NCI-H1092 treated with DMSO at 0.1 percent for 48 hours (cell line): ENCODE measurements at regions not wholly inside any gene's neighbourhood (a gene's known extent, or its start where the extent isn't known, plus 50 kb on each side); places are given as distances from the start of the nearest gene placed in this dataset.
A peak's percentile ranks its signal among the peaks of the same experiment; 100 is the strongest.

Experiments
- DNase-seq: peaks from one replicate; lab custom pipeline; 2025; lab: John Stamatoyannopoulos, UW

DNA sequence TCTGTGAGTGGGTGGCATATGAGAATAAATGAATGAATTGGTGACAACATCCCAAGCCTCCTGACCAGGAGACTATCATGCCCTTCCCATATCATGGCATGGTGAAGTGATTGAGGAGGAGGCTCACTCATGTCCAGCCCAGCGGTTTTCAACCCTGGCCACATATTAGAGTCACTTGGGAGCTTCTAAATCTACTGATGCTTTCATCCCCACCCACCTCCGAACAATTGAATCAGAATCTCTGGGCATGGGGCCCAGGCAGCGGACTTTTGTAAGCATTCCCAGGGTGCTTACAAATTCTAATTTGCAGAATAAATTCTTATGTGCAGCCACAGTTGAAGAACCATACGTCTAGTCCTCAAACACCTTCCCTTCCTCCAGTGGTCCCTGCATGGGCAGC is 81.7 kb upstream of the SEC11C start:
- no peak for DNase-seq

DNA sequence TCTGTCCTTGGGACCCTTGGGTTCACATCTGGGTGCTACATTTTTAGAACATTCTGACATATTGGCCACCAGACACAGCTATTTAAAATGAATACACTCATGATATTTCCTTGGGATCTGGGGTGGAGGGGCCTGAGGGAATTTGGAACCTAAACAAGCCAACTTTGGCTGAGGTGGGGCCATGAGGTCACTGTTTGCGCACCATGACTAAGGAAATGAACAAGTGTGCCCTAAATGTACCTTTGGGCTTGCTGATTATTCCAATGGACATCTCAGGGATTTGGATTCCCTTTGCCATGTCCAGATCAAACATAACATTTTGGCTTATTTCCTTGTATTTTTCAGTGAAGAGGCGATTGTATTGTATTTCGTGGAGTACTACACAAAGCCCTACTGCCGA is 80.5 kb upstream of the SEC11C start:
- no peak for DNase-seq

DNA sequence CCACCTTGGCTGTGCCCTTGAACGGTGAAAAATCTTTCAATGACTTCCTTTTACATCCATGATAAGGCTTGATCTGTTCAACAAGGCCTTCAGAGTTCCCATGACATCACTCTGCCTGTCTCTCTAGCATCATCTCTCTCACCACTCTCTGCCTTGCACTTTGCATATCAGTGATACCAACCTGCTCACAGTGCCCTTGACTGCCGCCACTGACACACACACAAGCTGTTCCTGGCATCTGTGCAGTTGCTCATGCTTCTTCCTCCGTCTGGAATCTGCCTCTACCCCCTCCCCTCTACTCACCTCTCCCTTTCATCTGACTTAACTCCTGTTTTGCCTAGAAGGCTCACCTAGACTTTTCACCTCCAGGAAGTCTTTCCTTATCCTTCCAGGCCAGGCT is 79.1 kb upstream of the SEC11C start:
- DNase-seq, result no peak

DNA sequence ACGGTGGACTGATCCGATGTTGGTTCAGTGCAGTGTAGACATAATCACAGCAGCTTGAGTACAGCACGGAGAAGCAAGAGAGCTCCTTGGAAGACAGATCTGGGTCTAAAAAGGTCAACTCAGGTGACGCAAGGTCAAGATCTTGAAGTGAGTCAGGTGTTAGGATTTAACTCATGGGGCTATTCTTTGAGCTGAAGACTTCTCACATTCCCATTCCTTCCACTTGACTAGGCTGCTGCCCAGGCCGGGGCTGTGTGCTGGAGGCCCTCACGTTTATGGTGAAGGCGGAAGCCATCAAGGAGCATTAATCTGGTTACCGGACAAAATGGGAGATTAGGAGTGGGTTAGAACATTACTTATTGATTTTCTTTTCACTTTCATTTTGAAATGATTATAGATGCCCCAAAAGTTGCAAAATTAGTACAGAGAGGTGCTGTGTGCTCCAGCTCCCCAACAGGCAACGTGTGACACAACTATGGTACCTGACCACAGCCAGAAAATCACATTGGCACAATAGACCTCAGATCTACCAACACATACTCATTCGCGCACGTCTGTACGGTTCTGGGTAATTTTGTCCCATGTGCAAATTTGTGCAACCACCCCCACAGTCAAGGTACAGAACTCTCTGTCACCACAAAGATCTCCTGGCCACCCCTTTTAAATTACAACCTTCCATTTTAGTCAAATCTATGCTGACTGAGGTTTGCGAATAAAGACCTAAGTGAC is 77.6 kb upstream of the SEC11C start:
- no peak for DNase-seq

DNA sequence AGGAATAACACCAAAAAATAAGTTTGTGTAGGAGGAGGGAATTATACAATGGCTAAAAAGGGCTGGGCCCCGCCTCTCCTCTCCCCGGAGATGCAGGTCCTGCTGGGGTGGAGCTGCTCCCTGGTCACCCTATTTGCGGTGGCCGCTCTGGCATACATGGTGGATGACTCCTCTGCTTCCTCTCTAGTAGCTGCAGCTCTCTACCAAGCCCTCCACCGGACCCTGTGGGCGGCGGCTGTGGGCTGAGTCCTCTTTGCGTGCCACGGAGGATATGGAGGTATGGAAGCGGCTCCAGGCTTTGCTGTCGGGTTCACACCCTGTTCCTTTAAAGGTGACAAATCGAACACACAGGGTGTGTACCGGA is 77.1 kb upstream of the SEC11C start:
- DNase-seq, result no peak

DNA sequence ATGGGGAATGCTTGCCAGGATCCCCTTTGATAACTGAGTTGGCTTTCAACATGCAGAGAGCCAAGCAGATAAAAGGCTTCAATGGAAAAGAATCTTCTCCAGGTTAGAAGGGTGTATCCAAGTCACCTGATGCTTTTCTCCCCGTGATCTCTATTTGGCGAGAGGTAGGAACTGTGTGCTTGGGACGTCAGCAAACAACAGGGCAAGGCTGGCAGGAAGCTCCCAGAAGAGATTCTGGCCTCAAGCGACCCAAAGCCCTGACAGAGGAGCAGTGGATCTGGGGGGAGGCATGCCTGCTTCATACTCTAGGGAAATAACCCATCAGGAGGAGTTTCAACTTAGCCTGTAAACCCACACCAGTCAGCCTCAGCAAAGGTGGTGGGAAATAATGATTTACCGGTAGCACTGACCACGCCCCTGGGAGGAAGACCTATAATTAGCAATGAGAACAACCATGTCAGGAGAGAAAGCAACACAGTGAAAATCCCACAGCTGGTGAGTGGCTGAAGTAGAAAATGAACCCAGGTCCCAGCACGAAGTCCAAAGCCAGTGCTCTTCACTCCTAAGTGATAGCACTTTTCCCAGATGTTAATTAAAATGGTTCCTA is 76.3 kb upstream of the SEC11C start:
- no peak for DNase-seq

DNA sequence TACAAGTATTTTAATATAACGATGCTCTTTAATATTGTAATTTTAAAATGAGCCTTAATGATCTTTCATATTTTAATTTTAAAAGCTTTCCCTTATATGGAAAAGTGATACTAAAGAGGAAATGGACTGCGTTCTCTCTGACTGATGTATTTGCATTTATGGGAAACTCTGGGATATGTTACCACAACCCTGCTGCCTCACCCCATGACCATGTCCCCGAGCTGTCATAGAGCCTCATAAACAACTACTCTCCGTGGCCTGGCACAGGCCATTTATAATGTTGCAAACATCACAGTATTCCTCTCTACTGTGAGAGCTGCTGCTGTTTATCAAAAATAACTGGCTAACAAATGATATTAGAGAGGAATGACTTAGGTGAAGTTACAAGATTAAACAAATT is 75.8 kb upstream of the SEC11C start:
- no peak for DNase-seq

DNA sequence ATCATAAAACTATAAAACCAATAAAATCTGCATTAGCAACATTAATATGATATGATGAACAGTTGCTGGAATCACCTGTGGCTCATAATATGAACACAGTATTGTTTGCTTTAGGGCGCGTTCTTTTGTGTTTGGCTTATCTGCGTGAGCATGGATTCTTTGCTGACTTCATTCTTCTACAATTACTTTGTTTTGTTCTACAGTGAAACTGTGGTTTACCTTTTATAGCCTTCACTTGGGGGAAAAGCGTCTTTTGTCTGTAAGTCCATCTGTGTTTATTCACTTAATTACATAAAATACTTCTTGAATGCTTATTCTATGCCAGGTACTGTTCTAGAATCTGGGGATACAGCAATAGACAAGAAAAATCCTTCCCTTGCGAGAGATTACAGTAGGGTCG is 74.0 kb upstream of the SEC11C start:
- DNase-seq, result no peak

DNA sequence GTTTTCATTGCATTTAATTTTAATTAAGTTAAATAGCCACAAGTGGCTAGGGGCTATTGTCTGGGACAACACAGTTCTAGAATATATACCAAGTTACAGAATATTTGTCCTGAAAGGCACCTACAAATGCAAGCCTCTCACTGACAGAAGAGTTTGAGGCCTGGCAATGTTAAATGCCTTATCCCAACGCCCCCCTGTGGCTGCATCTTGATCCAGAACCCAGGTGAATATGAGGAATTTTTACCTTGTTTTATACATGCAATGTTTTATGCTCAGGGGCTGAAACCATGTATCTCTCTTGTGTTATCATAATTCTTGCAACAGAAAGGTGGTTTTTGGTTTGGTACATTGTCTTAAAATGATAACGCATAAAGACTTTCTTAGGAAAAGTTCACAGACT is 71.8 kb upstream of the SEC11C start:
- no peak for DNase-seq

DNA sequence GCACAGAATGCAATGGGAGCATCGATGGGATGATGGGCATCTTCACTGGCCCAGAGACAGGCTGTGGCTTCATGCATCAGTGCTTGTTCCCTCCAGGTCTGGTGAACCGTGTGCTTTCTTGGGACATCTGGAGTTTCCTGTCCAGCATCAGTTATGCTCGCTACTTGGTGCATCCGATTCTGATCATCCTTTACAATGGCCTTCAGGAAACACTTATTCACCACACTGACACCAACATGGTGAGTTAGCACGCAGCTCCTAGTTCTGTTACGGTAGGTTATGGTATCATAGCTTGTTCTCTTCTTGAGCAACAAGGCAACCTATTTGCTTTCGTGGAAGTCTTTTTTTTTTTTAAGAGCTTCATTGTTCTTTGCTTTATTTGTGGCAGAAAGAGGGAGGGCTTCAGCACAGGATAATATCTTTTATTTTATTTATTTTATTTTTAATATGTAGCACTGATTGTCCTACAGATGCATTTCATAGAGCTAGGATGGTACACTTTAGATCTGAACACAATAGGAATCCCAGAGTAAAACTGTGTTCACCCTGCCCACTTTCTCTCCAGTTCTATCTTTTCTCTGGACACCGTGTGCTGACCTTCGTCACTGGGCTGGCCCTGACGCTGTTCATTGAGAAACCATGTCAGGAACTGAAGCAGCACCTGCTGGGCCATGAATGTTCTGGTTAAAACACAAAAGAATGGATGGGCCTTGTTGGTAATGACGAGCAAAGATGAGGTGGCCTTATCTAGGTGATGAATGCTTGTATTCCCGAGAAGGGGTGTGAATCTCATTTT is 71.2 kb upstream of the SEC11C start:
- no peak for DNase-seq

DNA sequence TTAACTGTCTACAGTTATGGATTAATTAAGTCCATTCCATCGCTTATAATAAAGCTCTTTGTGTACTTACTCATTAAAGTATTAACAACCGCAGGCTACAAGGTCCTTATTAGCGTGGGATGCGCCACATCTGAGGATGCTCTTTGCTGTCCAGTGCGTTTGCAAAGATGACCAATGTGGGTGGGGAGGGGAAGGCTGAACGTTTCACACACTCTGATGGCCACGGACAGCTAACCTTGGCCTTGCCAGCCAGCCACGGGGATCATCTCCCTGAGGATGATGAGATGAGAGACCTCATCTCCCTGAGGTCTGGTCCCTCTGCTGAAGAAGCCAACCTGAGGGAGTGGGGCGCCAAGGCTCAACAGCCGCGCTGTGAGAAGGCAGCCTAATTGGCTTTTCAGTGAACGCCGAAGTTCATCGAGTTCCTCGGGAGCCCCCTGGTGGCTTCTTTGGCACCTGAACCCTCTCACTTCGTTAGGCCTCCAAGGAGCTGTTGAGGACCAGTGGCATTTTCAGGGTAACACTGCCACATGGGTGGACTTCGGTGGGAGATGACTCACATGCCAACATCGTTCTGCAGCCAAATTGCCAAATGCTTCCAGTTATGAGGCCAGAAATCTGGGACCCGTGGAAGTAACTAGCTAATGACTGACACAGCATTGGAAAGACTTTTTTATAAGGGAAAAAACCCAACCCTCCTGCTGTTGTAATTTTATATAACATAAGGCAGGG is 69.3 kb upstream of the SEC11C start:
- DNase-seq, result peak; percentile 43

DNA sequence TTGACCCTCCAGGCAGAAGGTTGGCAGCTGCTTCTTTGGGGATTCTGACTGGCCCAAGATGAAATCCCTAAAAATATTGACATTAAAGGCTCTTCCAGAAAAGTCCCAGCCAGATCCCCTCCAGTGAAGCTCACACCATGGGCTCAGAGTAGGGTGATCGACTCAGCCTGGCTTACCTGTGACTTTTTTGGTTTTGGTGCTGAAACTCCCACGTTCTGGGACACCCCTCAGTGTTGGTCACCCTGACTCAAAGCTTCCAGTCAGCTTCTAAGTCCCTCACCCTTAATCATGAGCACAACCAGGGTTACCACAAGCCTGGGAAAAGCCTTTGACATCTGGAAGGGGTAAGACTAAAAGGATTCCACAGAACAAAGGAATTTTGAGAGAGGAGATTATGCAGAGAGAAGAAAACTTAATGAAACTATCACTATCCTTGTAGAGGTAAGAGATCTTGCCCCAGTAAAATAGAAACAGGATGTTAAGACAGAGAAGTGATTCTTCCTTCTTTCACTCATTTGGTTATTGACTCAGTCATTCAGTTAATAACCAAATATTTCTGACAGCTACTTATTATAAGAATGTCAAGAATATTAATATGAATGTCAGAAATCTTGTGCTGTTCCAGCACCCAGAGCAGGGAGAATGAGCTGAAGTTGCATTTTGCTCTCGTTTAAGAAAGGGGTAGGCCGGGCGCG is 66.8 kb upstream of the SEC11C start:
- DNase-seq, result no peak

DNA sequence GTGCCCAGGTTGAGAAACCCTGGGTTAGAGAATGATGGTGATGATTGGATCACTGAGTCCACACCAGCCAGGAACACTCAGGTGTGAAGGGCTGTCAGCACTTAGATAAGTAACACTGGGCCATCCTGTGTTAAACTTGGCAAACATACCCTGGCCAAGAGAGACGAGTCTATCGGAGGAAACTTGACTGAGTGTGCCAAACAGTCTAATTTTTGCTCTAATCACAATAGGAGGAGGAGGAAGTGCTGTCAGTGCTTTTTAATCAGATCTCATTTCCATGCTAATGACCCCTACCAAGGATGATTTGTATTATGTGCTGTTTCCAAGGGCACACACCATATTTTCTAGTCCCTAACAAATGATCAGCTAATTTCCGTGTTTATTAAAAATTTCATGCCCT is 63.8 kb upstream of the SEC11C start:
- no peak for DNase-seq

DNA sequence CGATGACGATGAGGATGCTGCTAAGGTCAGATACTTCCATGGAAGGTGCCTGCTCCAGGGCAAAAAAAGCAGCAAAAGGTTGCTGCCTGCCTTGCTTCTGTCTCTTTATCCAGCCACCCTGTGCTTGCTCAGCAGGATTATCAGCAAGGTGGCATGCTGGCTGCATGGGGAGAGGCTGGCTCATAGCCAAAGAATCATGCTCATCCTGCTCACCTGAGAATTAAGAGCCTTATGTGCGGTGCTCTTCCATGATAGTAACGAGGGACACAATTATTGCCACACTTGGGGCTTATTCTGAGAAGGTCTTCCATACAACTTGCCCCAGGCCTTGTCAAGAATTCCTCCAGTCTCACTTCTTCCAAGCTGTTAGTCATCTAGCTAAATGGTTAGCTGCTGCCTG is 60.4 kb upstream of the SEC11C start:
- DNase-seq, result peak; percentile 60

DNA sequence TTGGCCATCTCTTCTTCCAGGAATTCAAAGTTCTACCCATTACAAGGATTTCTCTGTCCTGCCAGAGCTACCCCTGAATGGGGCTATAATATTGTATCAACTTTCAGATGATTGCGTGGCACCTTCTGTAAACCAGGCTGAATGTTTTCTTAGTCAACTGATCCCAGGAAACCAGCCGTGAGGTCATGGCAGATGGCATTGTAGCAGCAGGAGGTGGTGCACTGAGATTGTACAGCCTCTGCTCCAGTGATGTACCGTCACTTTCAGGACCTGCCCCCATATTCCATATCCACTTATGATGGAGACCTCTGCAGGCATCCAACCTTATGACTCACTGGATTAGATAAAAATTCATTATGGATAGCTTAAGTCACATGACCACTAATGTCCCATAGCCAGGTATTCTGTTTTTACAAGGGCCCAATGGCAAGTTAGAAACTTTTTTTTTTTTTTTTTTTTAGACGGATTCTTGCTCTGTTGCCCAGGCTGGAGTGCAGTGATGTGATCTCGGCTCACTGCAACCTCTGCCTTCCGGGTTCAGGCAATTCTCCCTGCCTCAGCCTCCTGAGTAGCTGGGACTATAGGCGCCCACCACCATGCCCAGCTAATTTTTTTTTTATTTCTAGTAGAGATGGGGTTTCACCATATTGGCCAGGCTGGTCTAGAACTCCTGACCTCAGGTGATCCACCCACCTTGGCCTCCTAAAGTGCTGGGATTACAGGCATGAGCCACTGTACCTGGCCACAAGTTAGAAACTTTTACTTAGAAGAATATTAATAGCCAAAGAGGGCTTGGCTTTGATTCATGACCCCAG is 59.8 kb upstream of the SEC11C start:
- peak; percentile 83 for DNase-seq

DNA sequence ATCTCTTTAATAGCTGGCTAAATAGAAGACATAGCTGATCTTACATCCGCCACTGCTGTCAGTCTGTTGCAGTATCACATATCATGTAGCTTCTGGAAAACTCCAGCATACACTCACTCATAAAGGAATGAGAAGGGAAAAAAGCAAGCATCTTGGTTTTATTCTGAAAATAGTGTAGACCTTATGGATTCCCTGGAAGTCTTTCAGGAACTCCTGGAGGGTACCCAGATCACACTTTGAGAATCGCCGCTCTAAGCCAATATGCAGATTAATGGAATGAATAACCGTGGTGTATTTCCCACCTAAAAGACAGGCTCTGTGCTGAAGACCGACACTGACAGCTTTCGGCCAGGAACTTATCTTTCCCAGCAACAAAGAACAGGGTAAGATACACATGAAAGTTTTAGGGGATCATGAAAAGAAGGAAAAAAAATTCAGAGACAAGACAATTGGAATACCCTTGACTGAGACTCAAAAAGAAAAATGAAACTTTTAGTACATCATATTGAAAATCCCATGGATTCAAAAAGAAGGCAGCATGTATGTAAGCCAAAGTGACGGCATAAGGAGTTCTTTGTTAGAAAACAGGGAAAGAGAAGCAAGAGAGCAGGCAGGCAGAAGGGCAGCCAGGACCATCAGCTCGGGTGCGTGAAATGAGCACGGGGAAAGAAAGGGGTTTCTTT is 56.4 kb upstream of the SEC11C start:
- DNase-seq, result no peak

DNA sequence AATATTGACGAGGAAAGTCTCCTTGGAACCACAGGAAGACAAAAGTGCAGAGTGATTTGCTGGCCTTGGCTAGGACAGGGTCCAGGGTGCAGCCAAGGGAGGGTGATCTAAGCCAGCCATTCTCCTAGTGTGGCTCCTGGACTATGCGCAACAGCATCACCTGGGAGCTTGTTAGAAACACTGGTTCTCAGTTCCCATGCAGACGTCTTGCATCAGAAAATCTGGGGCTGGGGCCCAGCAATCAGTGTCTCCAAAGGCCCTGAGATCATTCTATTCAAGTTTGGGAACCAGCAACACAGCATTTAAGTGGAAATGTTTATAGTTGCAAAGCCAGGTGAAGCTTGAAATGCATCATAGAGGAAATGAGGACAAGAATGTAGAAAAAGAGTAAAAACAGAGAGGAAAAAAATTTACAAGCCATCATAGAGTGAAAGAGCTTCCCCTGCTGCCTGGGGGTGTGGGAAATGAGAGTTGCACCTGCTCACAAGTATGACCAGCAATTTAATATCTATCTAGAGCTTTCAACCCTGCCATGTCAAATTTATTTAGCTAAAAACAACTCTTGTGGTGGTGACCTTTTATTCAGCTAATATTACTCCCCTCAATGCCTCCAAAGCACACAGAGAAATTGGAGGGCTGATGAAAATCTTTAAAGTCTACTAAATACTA is 54.4 kb upstream of the SEC11C start:
- DNase-seq, result peak; percentile 58

DNA sequence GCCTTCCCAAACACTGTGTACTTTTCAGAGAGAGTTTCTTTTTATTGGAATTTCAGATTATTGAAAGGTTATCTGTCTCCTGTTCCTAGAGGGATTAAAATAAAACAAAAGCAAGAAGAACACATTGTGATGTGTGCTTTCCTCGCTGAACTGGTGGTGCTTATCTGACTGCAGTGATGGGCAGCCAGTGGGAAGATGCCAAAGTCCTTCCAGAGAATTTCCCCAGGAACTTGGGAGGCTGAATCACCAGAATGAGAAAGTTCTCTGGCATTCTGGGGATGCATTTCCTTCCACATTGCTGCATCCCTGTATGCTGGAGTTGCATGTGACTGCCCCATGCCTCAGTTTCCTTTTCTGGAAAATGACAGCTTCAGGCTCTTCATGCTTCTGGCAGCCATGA is 53.9 kb upstream of the SEC11C start:
- DNase-seq, result no peak

DNA sequence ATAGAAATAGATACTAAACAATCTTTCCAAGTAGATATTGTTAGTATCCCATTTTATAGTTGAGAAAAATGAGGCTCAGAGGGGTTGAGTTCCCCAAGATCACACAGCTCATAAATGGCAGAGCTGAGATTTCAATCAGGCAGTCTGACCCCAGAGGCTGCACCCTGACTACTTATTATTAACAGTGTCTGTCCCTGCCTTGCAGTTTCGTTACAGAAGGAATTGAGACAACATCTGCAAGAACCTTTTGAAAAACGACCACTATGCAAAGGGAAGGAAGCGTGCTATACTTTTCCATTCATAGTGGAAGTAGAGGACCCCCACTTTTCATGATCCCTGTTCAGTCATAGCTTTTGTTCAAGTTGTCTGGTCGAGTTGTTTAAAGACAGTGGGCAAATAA is 53.2 kb upstream of the SEC11C start:
- no peak for DNase-seq

DNA sequence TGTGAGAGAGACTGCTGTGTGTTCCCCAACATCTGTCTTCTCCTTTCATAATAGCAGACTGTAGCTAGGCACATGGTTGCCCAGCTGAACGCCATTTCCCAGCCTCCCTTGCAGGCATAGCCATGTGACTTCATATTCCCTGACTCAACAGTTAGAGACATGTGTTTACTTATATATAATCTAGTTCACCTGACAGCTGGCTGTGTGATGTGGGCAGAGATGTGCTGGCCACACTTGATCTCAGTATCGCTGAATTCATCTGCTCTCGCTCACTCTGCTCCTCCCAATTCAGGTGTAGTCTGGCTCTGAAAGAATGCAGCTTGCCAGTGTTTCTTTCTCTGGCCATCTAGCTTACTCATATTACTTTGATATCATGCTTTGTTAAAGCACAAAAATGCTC is 52.3 kb upstream of the SEC11C start:
- DNase-seq, result no peak
